Glutamatergic neuron (in vitro differentiated cells): ENCODE measurements at regions not wholly inside any gene's neighbourhood (a gene's known extent, or its start where the extent isn't known, plus 50 kb on each side); places are given as distances from the start of the nearest gene placed in this dataset.

Experiments
- DNase-seq: peaks from one replicate; pipeline ENCODE4 v3.0.0; 2022
- H3K27ac Mint-ChIP-seq: one replicate; pipeline ENCODE4 v1.8.0; 2020; ENCODE audit warnings: mild to moderate bottlenecking, mixed read lengths, inconsistent platforms; ENCODE audit not compliant: unreplicated experiment
- H3K27me3 Mint-ChIP-seq: one replicate; pipeline ENCODE4 v1.8.0; 2020; ENCODE audit warnings: mild to moderate bottlenecking, moderate library complexity, mixed read lengths, inconsistent platforms; ENCODE audit not compliant: unreplicated experiment
- H3K36me3 Mint-ChIP-seq: one replicate; pipeline ENCODE4 v1.8.0; 2020; ENCODE audit warnings: mild to moderate bottlenecking, mixed read lengths, inconsistent platforms; ENCODE audit not compliant: unreplicated experiment
- H3K4me1 Mint-ChIP-seq: one replicate; pipeline ENCODE4 v1.8.0; 2020; ENCODE audit warnings: mild to moderate bottlenecking, low read depth, mixed read lengths, inconsistent platforms; ENCODE audit not compliant: unreplicated experiment
- H3K4me3 Mint-ChIP-seq: one replicate; pipeline ENCODE4 v1.8.0; 2020; ENCODE audit warnings: mild to moderate bottlenecking, mixed read lengths, inconsistent platforms; ENCODE audit not compliant: unreplicated experiment
- H3K9me3 Mint-ChIP-seq: one replicate; pipeline ENCODE4 v1.8.0; 2020; ENCODE audit warnings: mild to moderate bottlenecking, moderate library complexity, mixed read lengths, inconsistent platforms; ENCODE audit not compliant: unreplicated experiment
- CTCF ChIP-seq: fragments of 200-600 bp; sonication (generic); IDR thresholded peaks from one replicate; pipeline ENCODE4 v1.5.0; 2021; ENCODE audit not compliant: partially characterized antibody, unreplicated experiment

GRCh38 chr2:180324182-180324581 is 317.1 kb upstream of the CWC22 start:
- H3K4me1 Mint-ChIP-seq = no peaks in the 10 kb centered on the region
- no peaks in the 10 kb centered on the region for H3K9me3 Mint-ChIP-seq
- H3K27me3 Mint-ChIP-seq = no peaks in the 10 kb centered on the region
- H3K4me3 Mint-ChIP-seq = no peak overlapping the region
- H3K36me3 Mint-ChIP-seq = no peaks in the 10 kb centered on the region
- H3K27ac Mint-ChIP-seq = no peak overlapping the region
- no peak for TF ChIP-seq CTCF
- DNase-seq = no peak

DNA sequence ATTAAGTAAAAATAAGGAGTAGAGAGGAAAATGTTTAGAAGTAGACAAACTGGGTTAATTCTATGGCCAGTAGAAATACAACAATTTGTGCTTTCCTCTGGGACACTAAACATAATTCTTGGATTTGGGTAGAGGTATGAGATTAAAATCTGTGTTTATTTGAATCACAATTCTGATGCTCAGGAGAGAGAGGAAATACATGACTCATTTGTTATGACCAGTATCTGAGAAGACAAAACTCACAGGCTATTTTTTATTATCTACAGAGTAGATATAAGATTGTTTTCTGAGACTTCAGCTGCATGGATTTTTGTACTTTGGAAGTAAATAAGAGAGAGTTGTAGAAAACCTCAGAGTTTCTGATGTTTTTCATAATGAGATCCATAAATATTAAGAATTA is 315.7 kb upstream of the CWC22 start:
- Mint-ChIP-seq H3K9me3 (no peaks in the 10 kb centered on the region), H3K27me3 (no peaks in the 10 kb centered on the region)

GRCh38 chr2:180319586-180320405 is 312.7 kb upstream of the CWC22 start:
- no peak for TF ChIP-seq CTCF
- H3K9me3 Mint-ChIP-seq = no peaks in the 10 kb centered on the region

More for the DNA sequence above, 315.7 kb upstream of the CWC22 start:
- Mint-ChIP-seq H3K27ac (no peak overlapping the region), H3K4me3 (no peak overlapping the region), H3K4me1 (no peaks in the 10 kb centered on the region), H3K36me3 (no peaks in the 10 kb centered on the region)
- no peak for DNase-seq
- no peak for TF ChIP-seq CTCF

DNA sequence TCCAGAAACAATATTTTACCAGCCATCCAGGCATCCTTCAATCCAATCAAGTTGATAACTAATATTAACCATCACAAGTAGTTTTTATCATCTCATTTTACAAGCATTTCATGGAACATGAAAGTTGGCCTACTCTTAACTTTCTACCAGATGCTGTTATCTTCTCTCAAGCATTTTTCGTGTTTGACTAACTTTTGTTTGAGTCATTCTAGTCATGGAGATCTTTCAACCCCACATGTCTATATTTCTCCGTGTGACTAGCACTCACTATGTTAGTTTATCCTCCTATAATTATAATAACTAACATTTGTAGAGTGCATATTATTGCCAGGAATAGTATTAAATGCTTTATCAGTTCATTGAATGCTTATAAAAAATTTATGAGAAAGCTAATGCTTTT is 307.0 kb upstream of the CWC22 start:
- no peak for DNase-seq
- no peaks in the 10 kb centered on the region for H3K9me3 Mint-ChIP-seq
- peaks cover 1% of the 10 kb centered on the region for H3K27me3 Mint-ChIP-seq
- no peaks in the 10 kb centered on the region for H3K36me3 Mint-ChIP-seq
- no peak overlapping the region for H3K27ac Mint-ChIP-seq
- no peak for TF ChIP-seq CTCF
- no peaks in the 10 kb centered on the region for H3K4me1 Mint-ChIP-seq
- H3K4me3 Mint-ChIP-seq = no peak overlapping the region

More at GRCh38 chr2:180319586-180320405, 312.7 kb upstream of the CWC22 start:
- no peaks in the 10 kb centered on the region for H3K27me3 Mint-ChIP-seq
- H3K27ac Mint-ChIP-seq = no peak overlapping the region
- no peak for DNase-seq
- H3K4me1 Mint-ChIP-seq = no peaks in the 10 kb centered on the region
- no peak overlapping the region for H3K4me3 Mint-ChIP-seq
- H3K36me3 Mint-ChIP-seq = no peaks in the 10 kb centered on the region

DNA sequence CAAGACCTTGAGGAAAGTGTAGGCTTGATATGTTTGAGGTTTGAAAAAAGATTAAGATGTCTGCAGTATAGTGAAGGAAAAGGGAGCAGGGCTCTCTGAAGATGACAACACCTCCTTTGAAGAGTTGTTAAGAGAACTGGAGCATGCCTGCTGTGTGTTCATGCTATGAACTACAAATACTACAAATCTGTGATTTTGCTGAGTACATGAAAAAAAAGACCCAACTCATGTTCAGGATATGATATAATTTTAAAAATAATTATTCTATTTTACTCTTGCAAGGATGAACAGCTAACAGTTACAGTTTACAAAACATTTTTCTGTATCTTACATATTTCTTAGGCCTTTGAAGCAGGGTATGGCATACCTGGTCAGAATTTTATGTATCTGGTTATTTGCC is 305.4 kb upstream of the CWC22 start:
- Mint-ChIP-seq H3K4me3 (no peak overlapping the region), H3K27ac (no peak overlapping the region), H3K4me1 (no peaks in the 10 kb centered on the region), H3K9me3 (no peaks in the 10 kb centered on the region), H3K36me3 (no peaks in the 10 kb centered on the region), H3K27me3 (peaks cover 1% of the 10 kb centered on the region)
- no peak for DNase-seq
- TF ChIP-seq CTCF = no peak
